HG02610 (cell line): ENCODE measurements at regions not wholly inside any gene's neighbourhood (a gene's known extent, or its start where the extent isn't known, plus 50 kb on each side); places are given as distances from the start of the nearest gene placed in this dataset.
"Not testable (repeated sequence)": the region's sequence is repeated elsewhere in the genome, so short reads cannot be mapped to it uniquely, and the experiment has no call there.

Experiments
- ATAC-seq: cut with Tn5 transposase; IDR thresholded peaks from one replicate; pipeline ENCODE4 v1.9.1; 2021; ENCODE audit warnings: mild to moderate bottlenecking, moderate library complexity; ENCODE audit not compliant: unreplicated experiment

- no peak for ATAC-seq
Measured at GRCh38 chr17:72563952-72564351, 443.1 kb downstream of the SOX9 start.

- ATAC-seq: no peak
Measured at GRCh38 chr17:72565006-72565405, 444.2 kb downstream of the SOX9 start.

GRCh38 chr17:72565758-72566157, 444.9 kb downstream of the SOX9 start:
- no peak for ATAC-seq

- ATAC-seq: no peak
Measured at GRCh38 chr17:72566671-72567484, 446.1 kb downstream of the SOX9 start.

- no peak for ATAC-seq
Measured at GRCh38 chr17:72567774-72568173, 447.0 kb downstream of the SOX9 start.

- no peak for ATAC-seq
Measured at GRCh38 chr17:72569148-72569946, 448.5 kb downstream of the SOX9 start.

- ATAC-seq: no peak
Measured at GRCh38 chr17:72571813-72572396, 451.1 kb downstream of the SOX9 start.

- ATAC-seq: no peak
Measured at GRCh38 chr17:72572604-72573491, 452.0 kb downstream of the SOX9 start.

- not testable (repeated sequence) for ATAC-seq
Measured at GRCh38 chr17:72573492-72573801, 452.6 kb downstream of the SOX9 start.

GRCh38 chr17:72574675-72575510, 454.1 kb downstream of the SOX9 start:
- no peak for ATAC-seq

- ATAC-seq: no peak
Measured at GRCh38 chr17:72575542-72576233, 454.9 kb downstream of the SOX9 start.

GRCh38 chr17:72576289-72576759, 455.5 kb downstream of the SOX9 start:
- ATAC-seq: no peak

- ATAC-seq: no peak
Measured at GRCh38 chr17:72578817-72579470, 458.1 kb downstream of the SOX9 start.

GRCh38 chr17:72579990-72580320, 459.1 kb downstream of the SOX9 start:
- no peak for ATAC-seq

GRCh38 chr17:72580321-72581127, 459.7 kb downstream of the SOX9 start:
- no peak for ATAC-seq

GRCh38 chr17:72587156-72587555, 466.3 kb downstream of the SOX9 start:
- ATAC-seq: no peak

GRCh38 chr17:72587773-72588511, 467.1 kb downstream of the SOX9 start:
- ATAC-seq: no peak
